HFF-Myc (cell line): ENCODE measurements at regions not wholly inside any gene's neighbourhood (a gene's known extent, or its start where the extent isn't known, plus 50 kb on each side); places are given as distances from the start of the nearest gene placed in this dataset.

Experiments
- DNase-seq: peaks from one replicate; pipeline ENCODE4 v3.0.0-alpha.2; 2011; ENCODE audit warnings: low read depth; ENCODE audit errors: extremely low read depth
- H3K4me3 ChIP-seq: replicated peaks from 2 replicates; pipeline ENCODE4 v1.5.1; 2011; ENCODE audit warnings: low read depth, mild to moderate bottlenecking, control low read depth, low read length
- CTCF ChIP-seq: IDR thresholded peaks from 2 replicates; pipeline ENCODE4 v1.5.1; 2012; ENCODE audit warnings: mild to moderate bottlenecking, low read depth, low read length, control low read depth; ENCODE audit errors: missing control alignments

- DNase-seq = no peak
- H3K4me3 ChIP-seq = no peak overlapping the region
- TF ChIP-seq CTCF = no peak
Measured at GRCh38 chr6:153594871-153595270, 444.2 kb upstream of the OPRM1 start.

GRCh38 chr6:153591159-153591558, 447.9 kb upstream of the OPRM1 start:
- TF ChIP-seq CTCF = no peak
- no peak overlapping the region for H3K4me3 ChIP-seq
- no peak for DNase-seq

- TF ChIP-seq CTCF = no peak
- no peak overlapping the region for H3K4me3 ChIP-seq
- no peak for DNase-seq
Measured at GRCh38 chr6:153590411-153590810, 448.6 kb upstream of the OPRM1 start.

DNA sequence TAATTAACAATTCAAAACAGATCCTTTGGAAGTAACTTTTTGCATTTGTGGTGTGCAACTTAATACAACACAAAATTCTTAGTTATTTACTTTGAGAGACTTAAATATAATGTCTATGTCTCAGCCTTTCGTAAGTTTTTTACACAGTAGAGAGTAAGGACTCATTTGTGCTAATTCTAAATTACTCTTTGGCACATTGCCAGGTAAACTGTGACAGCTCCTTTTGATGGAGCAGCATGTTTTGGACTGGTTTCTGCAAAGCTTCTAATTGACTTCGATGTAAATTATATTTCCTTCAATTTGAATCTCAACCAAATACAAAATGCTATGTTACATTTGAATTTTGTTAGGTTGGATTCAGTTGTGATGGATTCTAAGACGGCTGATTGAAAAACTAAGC, 450.7 kb upstream of the OPRM1 start:
- DNase-seq = no peak
- no peak for TF ChIP-seq CTCF
- no peak overlapping the region for H3K4me3 ChIP-seq

GRCh38 chr6:153583685-153584084, 452.6 kb upstream of the RGS17 start:
- DNase-seq = no peak
- no peak overlapping the region for H3K4me3 ChIP-seq
- no peak for TF ChIP-seq CTCF

DNA sequence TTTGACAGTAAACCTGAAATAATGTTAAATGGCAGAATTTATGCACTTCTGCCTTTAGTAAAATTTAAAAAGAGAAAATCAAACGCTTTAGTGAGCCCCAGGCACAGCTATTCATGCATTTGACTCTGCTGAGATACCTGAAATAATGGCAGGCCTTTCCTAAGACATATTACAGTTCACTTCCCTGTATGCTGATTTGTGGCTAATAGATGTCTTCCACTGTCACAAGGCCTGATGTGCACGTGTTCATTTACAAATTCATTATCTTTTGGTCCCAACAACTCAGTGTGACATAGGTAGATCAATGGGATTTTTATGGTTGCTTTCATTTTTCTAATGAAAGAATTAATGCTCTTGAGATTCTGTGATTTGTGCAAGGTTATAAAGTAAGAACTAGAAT, 449.7 kb upstream of the RGS17 start:
- no peak overlapping the region for H3K4me3 ChIP-seq

GRCh38 chr6:153575528-153575927, 444.4 kb upstream of the RGS17 start:
- TF ChIP-seq CTCF = no peak
- no peak for DNase-seq
- no peak overlapping the region for H3K4me3 ChIP-seq

More for the DNA sequence above, 449.7 kb upstream of the RGS17 start:
- DNase-seq = no peak
- no peak for TF ChIP-seq CTCF
